Urinary bladder (tissue), 3 donors: ENCODE measurements at regions not wholly inside any gene's neighbourhood (a gene's known extent, or its start where the extent isn't known, plus 50 kb on each side); places are given as distances from the start of the nearest gene placed in this dataset.

ENCODE experiments used
- DNase-seq: peaks from one replicate; pipeline ENCODE4 v3.0.0-alpha.2; 2015; ENCODE audit errors: extremely low spot score
- H3K27ac ChIP-seq: one replicate; pipeline ENCODE4 v1.5.1; 2013; ENCODE audit warnings: low read depth, mild to moderate bottlenecking, moderate library complexity
- H3K36me3 ChIP-seq: one replicate; pipeline ENCODE4 v1.6.1; 2013; ENCODE audit warnings: mild to moderate bottlenecking, moderate library complexity; ENCODE audit not compliant: insufficient read depth
- H3K4me1 ChIP-seq: one replicate; pipeline ENCODE4 v1.6.1; 2013; ENCODE audit warnings: mild to moderate bottlenecking, moderate library complexity; ENCODE audit not compliant: insufficient read depth
- H3K4me3 ChIP-seq: one replicate; pipeline ENCODE4 v1.5.1; 2013; ENCODE audit warnings: low read depth, low read length
- WGBS: extraction: QIAGEN DNeasy Blood & Tissue Kit; methylation state at CpG from one replicate; pipeline ENCODE4 v1.1.7; 2013; 5-methylcytosine and 5-hydroxymethylcytosine counted together
- donor health status: healthy with polysubstance abuse.
- donor health status: healthy.

GRCh38 chr22:48440673-48441552 lies 1386.8 kb downstream of the BRD1 start:
- 86% methylated on average over 23 of the region's 23 CpGs for WGBS
- no peak for DNase-seq

GRCh38 chr22:48440176-48440575 lies 1387.5 kb downstream of the BRD1 start:
- H3K4me3 ChIP-seq = no peak overlapping the region
- DNase-seq = no peak
- H3K36me3 ChIP-seq = no peaks in the 10 kb centered on the region
- no peak overlapping the region for H3K27ac ChIP-seq
- H3K4me1 ChIP-seq = no peaks in the 10 kb centered on the region
- WGBS = 86% methylated on average over 22 of the region's 22 CpGs

More at GRCh38 chr22:48440673-48441552, 1386.8 kb downstream of the BRD1 start:
- no peaks in the 10 kb centered on the region for H3K36me3 ChIP-seq
- H3K4me1 ChIP-seq = no peaks in the 10 kb centered on the region
- H3K27ac ChIP-seq = no peak overlapping the region
- H3K4me3 ChIP-seq = no peak overlapping the region

GRCh38 chr22:48439560-48440135 lies 1388.0 kb downstream of the BRD1 start:
- 83% methylated on average over 10 of the region's 10 CpGs for WGBS
- DNase-seq = no peak
- H3K36me3 ChIP-seq = no peaks in the 10 kb centered on the region
- no peak overlapping the region for H3K4me3 ChIP-seq
- no peaks in the 10 kb centered on the region for H3K4me1 ChIP-seq
- no peak overlapping the region for H3K27ac ChIP-seq

- no peaks in the 10 kb centered on the region for H3K4me1 ChIP-seq
- DNase-seq = no peak
- no peak overlapping the region for H3K27ac ChIP-seq
- H3K4me3 ChIP-seq = no peak overlapping the region
- 64% methylated on average over 19 of the region's 19 CpGs for WGBS
- H3K36me3 ChIP-seq = no peaks in the 10 kb centered on the region
Observed at GRCh38 chr22:48438800-48439559, 1388.7 kb downstream of the BRD1 start.

GRCh38 chr22:48438096-48438495 lies 1389.6 kb downstream of the BRD1 start:
- Histone ChIP-seq H3K27ac (no peak overlapping the region), H3K36me3 (no peaks in the 10 kb centered on the region), H3K4me3 (no peak overlapping the region), H3K4me1 (no peaks in the 10 kb centered on the region)
- no peak for DNase-seq
- WGBS = 85% methylated on average over 13 of the region's 13 CpGs

GRCh38 chr22:48436201-48436931 lies 1391.3 kb downstream of the BRD1 start:
- H3K4me1 ChIP-seq = no peaks in the 10 kb centered on the region
- no peak overlapping the region for H3K4me3 ChIP-seq
- H3K27ac ChIP-seq = no peak overlapping the region
- no peaks in the 10 kb centered on the region for H3K36me3 ChIP-seq
- no peak for DNase-seq
- 65% methylated on average over 17 of the region's 17 CpGs for WGBS

- DNase-seq = no peak
- H3K27ac ChIP-seq = no peak overlapping the region
- H3K36me3 ChIP-seq = no peaks in the 10 kb centered on the region
- no peaks in the 10 kb centered on the region for H3K4me1 ChIP-seq
- H3K4me3 ChIP-seq = no peak overlapping the region
- 91% methylated on average over 5 of the region's 5 CpGs for WGBS
Observed at GRCh38 chr22:48434868-48435250, 1392.8 kb downstream of the BRD1 start.

- DNase-seq = no peak
- Histone ChIP-seq H3K4me3 (no peak overlapping the region), H3K36me3 (no peaks in the 10 kb centered on the region), H3K4me1 (no peaks in the 10 kb centered on the region), H3K27ac (no peak overlapping the region)
- WGBS = 92% methylated on average over 16 of the region's 16 CpGs
Observed at GRCh38 chr22:48434156-48434867, 1393.4 kb downstream of the BRD1 start.

GRCh38 chr22:48433647-48434046 lies 1394.0 kb downstream of the BRD1 start:
- no peaks in the 10 kb centered on the region for H3K4me1 ChIP-seq
- H3K27ac ChIP-seq = no peak overlapping the region
- 90% methylated on average over 11 of the region's 11 CpGs for WGBS
- H3K4me3 ChIP-seq = no peak overlapping the region
- no peaks in the 10 kb centered on the region for H3K36me3 ChIP-seq
- no peak for DNase-seq

- WGBS = 88% methylated on average over 15 of the region's 15 CpGs
- DNase-seq = no peak
Observed at GRCh38 chr22:48432781-48433518, 1394.7 kb downstream of the BRD1 start.

GRCh38 chr22:48431536-48432315 lies 1395.9 kb downstream of the BRD1 start:
- H3K36me3 ChIP-seq = no peaks in the 10 kb centered on the region
- no peak for DNase-seq
- no peak overlapping the region for H3K4me3 ChIP-seq
- 80% methylated on average over 20 of the region's 20 CpGs for WGBS
- H3K4me1 ChIP-seq = no peaks in the 10 kb centered on the region
- H3K27ac ChIP-seq = no peak overlapping the region

More at GRCh38 chr22:48432781-48433518, 1394.7 kb downstream of the BRD1 start:
- no peak overlapping the region for H3K4me3 ChIP-seq
- no peaks in the 10 kb centered on the region for H3K36me3 ChIP-seq
- no peaks in the 10 kb centered on the region for H3K4me1 ChIP-seq
- H3K27ac ChIP-seq = no peak overlapping the region

GRCh38 chr22:48431014-48431413 lies 1396.7 kb downstream of the BRD1 start:
- Histone ChIP-seq H3K4me1 (no peaks in the 10 kb centered on the region), H3K4me3 (no peak overlapping the region), H3K36me3 (no peaks in the 10 kb centered on the region), H3K27ac (no peak overlapping the region)
- 23% methylated on average over 10 of the region's 10 CpGs for WGBS
- peak; percentile 10 for DNase-seq
